Tibial artery (tissue), 4 donors: ENCODE measurements at regions not wholly inside any gene's neighbourhood (a gene's known extent, or its start where the extent isn't known, plus 50 kb on each side); places are given as distances from the start of the nearest gene placed in this dataset.

Source experiments
- DNase-seq, 2 donors: peaks; one replicate each; pipeline ENCODE4 v3.0.0-alpha.2; 2019
- H3K27ac ChIP-seq, 2 donors: fragments of 200-600 bp; sonication (generic) in 1 of 2; 1 replicate in 1 of 2; 2 replicates in 1 of 2; pipeline ENCODE4 v1.5.1; 2018 to 2019; ENCODE audit warnings: mild to moderate bottlenecking in 1 of 2
- H3K27me3 ChIP-seq, 2 donors: fragments of 200-600 bp; sonication (generic) in 1 of 2; one replicate each; pipeline versions ENCODE4 v1.5.1 to v1.6.0; 2016 to 2019
- H3K36me3 ChIP-seq, 3 donors: fragments of 200-600 bp; sonication (generic) in 2 of 3; one replicate each; pipeline ENCODE4 v1.5.1; 2016 to 2019; ENCODE audit warnings: mild to moderate bottlenecking in 2 of 3
- H3K4me1 ChIP-seq, 4 donors: fragments of 200-600 bp; sonication (generic) in 2 of 4; 1 replicate in 3 of 4; 2 replicates in 1 of 4; pipeline ENCODE4 v1.5.1; 2016 to 2019
- H3K4me3 ChIP-seq, 2 donors: fragments of 200-600 bp; sonication (generic) in 1 of 2; 1 replicate in 1 of 2; 2 replicates in 1 of 2; pipeline ENCODE4 v1.5.1; 2018 to 2019; ENCODE audit warnings: mild to moderate bottlenecking in 2 of 2
- H3K9me3 ChIP-seq, 3 donors: fragments of 200-600 bp; sonication (generic) in 1 of 3; one replicate each; pipeline ENCODE4 v1.5.1; 2016 to 2019
- intact Hi-C: fragments of 100-400 bp; cut with DNase I; formaldehyde crosslinking; loops from one replicate; pipeline ENCODE4 v1.15.0; 2023; ENCODE audit warnings: low total_unique reads
- TF ChIP-seq, protein P1 (sequence below), 2 experiments: fragments of 200-600 bp in 1 of 2; fragments of 450-650 bp in 1 of 2; IDR thresholded peaks; one replicate each; pipeline ENCODE4 v1.5.1; 2017 to 2019; ENCODE audit warnings: antibody characterized with exemption in 2 of 2, mild to moderate bottlenecking in 1 of 2, moderate library complexity in 1 of 2

- intact Hi-C loops = no loop called here
- no peak for DNase-seq
- H3K27me3 ChIP-seq = no peaks in the 10 kb centered on the region
- no peaks in the 10 kb centered on the region for H3K4me1 ChIP-seq
- no peaks in the 10 kb centered on the region for H3K36me3 ChIP-seq
- TF ChIP-seq, protein P1, sequence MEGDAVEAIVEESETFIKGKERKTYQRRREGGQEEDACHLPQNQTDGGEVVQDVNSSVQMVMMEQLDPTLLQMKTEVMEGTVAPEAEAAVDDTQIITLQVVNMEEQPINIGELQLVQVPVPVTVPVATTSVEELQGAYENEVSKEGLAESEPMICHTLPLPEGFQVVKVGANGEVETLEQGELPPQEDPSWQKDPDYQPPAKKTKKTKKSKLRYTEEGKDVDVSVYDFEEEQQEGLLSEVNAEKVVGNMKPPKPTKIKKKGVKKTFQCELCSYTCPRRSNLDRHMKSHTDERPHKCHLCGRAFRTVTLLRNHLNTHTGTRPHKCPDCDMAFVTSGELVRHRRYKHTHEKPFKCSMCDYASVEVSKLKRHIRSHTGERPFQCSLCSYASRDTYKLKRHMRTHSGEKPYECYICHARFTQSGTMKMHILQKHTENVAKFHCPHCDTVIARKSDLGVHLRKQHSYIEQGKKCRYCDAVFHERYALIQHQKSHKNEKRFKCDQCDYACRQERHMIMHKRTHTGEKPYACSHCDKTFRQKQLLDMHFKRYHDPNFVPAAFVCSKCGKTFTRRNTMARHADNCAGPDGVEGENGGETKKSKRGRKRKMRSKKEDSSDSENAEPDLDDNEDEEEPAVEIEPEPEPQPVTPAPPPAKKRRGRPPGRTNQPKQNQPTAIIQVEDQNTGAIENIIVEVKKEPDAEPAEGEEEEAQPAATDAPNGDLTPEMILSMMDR (IDR thresholded peaks at IDR 0.05) = no peak
- H3K4me3 ChIP-seq = no peak overlapping the region
- H3K27ac ChIP-seq = no peak overlapping the region
- H3K9me3 ChIP-seq = no peaks in the 10 kb centered on the region
Measured at GRCh38 chr14:26866721-26867120, 268.9 kb upstream of the NOVA1 start.

- no peaks in the 10 kb centered on the region for H3K4me1 ChIP-seq
- H3K27me3 ChIP-seq = no peaks in the 10 kb centered on the region
- H3K9me3 ChIP-seq = no peaks in the 10 kb centered on the region
- DNase-seq = no peak
- H3K36me3 ChIP-seq = no peaks in the 10 kb centered on the region
- H3K27ac ChIP-seq = no peak overlapping the region
- H3K4me3 ChIP-seq = no peak overlapping the region
- intact Hi-C loops = no loop called here
- TF ChIP-seq, protein P1 (IDR thresholded peaks at IDR 0.05) = no peak
Measured at GRCh38 chr14:26867171-26867757, 269.4 kb upstream of the NOVA1 start.

DNA sequence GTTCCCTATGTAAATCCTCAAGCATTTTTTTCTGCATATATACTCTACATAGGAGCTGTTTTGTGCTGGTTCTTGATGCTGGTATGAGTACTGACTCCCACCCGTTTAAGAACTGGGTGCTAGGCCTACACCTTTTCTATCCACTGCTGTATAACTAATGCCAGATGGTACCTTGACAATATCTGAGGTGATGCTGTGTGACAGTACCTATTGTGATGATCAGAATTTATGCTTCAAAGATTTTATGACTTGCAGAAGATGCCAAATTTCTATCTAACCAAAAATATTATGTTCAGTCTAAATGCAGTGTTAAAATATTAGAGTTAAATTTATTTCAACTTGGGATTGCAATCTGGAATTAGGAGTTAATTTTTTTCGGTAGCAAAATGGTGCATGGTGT is 272.3 kb upstream of the NOVA1 start:
- no peak for DNase-seq
- no peaks in the 10 kb centered on the region for H3K36me3 ChIP-seq
- H3K27ac ChIP-seq = no peak overlapping the region
- no peaks in the 10 kb centered on the region for H3K9me3 ChIP-seq
- H3K4me1 ChIP-seq = no peaks in the 10 kb centered on the region
- no peaks in the 10 kb centered on the region for H3K27me3 ChIP-seq
- intact Hi-C loops = no loop called here
- TF ChIP-seq, protein P1 (IDR thresholded peaks at IDR 0.05) = no peak
- no peak overlapping the region for H3K4me3 ChIP-seq

GRCh38 chr14:26870722-26871617 is 273.1 kb upstream of the NOVA1 start:
- intact Hi-C loops = no loop called here
- TF ChIP-seq, protein P1 (IDR thresholded peaks at IDR 0.05) = no peak
- no peaks in the 10 kb centered on the region for H3K27me3 ChIP-seq
- no peak for DNase-seq
- H3K4me1 ChIP-seq = no peaks in the 10 kb centered on the region
- no peak overlapping the region for H3K4me3 ChIP-seq
- H3K27ac ChIP-seq = no peak overlapping the region
- no peaks in the 10 kb centered on the region for H3K9me3 ChIP-seq
- H3K36me3 ChIP-seq = no peaks in the 10 kb centered on the region

DNA sequence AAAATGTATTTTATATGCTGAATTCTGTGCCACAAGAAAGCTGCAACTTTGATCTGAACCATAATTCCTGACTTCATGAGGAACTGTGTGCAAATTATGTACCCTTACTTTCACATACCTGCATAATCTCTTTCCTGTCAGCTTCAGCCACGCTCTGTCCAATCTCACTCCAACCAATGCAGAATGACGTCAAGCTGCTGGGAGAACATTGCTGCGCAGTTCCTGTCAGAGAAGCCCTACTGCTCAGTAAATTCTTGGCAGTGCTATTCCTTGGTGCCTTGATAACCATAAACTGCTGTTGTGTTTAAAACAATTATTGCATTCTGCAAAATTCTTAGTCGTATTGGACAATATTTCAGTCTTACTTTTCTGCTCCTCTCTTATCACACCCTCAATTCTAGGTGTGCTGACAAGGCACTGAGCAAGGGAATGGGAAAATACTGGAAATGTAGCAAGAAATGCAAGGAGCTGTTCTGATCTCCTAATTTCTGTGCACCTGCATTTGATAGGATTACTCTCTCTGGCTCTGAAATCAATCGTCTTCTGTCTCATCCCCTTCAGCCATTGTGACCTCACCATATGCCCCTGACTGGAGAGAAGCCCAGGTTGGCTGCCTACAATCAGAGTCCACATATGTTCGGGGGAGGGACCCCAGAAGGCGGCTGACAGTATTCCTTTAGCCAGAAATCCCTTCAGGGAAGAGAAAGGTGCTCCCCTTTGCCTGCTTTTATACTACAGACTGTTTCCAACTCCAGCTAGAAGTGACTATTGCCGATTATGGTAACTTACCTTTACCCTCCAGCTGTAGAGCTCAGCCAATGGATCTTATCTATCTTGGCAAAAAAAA is 274.9 kb upstream of the NOVA1 start:
- no peaks in the 10 kb centered on the region for H3K36me3 ChIP-seq
- H3K27ac ChIP-seq = no peak overlapping the region
- H3K9me3 ChIP-seq = no peaks in the 10 kb centered on the region
- TF ChIP-seq, protein P1 (IDR thresholded peaks at IDR 0.05) = no peak
- no peak overlapping the region for H3K4me3 ChIP-seq
- intact Hi-C loops = no loop called here
- no peaks in the 10 kb centered on the region for H3K27me3 ChIP-seq
- no peaks in the 10 kb centered on the region for H3K4me1 ChIP-seq
- no peak for DNase-seq
